ENCODE measurements at regions not wholly inside any gene's neighbourhood (a gene's known extent, or its start where the extent isn't known, plus 50 kb on each side); places are given as distances from the start of the nearest gene placed in this dataset.

DNA sequence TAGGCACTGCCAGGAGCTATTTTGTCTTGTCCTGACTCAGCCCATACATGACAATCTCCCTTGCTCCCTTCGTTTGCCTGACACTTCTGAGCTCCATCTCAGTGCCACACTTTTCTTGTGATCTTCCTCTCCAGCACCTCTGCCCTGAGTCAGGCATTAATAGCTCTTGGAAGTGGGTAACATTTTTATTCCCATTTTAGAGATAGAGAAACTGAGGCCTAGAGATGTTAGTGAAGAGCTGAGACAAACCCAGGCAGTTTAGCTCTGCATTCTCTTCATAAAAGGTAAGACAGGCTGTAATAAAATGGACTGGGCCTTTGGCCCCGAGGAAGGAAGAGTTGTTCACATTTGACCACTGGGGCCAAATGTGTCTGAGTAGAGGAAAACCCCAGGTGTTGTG, 167.4 kb downstream of the DHX35 start:
- TF ChIP-seq, protein P1, sequence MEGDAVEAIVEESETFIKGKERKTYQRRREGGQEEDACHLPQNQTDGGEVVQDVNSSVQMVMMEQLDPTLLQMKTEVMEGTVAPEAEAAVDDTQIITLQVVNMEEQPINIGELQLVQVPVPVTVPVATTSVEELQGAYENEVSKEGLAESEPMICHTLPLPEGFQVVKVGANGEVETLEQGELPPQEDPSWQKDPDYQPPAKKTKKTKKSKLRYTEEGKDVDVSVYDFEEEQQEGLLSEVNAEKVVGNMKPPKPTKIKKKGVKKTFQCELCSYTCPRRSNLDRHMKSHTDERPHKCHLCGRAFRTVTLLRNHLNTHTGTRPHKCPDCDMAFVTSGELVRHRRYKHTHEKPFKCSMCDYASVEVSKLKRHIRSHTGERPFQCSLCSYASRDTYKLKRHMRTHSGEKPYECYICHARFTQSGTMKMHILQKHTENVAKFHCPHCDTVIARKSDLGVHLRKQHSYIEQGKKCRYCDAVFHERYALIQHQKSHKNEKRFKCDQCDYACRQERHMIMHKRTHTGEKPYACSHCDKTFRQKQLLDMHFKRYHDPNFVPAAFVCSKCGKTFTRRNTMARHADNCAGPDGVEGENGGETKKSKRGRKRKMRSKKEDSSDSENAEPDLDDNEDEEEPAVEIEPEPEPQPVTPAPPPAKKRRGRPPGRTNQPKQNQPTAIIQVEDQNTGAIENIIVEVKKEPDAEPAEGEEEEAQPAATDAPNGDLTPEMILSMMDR (IDR thresholded peaks at IDR 0.05): no peak
- TF ChIP-seq, protein P2, sequence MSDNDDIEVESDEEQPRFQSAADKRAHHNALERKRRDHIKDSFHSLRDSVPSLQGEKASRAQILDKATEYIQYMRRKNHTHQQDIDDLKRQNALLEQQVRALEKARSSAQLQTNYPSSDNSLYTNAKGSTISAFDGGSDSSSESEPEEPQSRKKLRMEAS (CRISPR knock-in tag; IDR thresholded peaks at IDR 0.05): no peak
- no peak for TF ChIP-seq ZBTB21 (CRISPR knock-in tag; IDR thresholded peaks at IDR 0.05; ENCODE audit: borderline replicate concordance)

Measured in WTC11 (cell line).